B cell (primary cell): ENCODE measurements at regions not wholly inside any gene's neighbourhood (a gene's known extent, or its start where the extent isn't known, plus 50 kb on each side); places are given as distances from the start of the nearest gene placed in this dataset.

Experiments used
- ATAC-seq: fragments of 200-7000 bp; cut with Tn5 transposase; one replicate; pipeline ENCODE4 v1.10.0; 2021; ENCODE audit warnings: low read depth, mild to moderate bottlenecking, moderate number of reproducible peaks, moderate library complexity
- CTCF ChIA-PET: fragments of 350-600 bp; sonication (Branson Sonifier 250); formaldehyde crosslinking; loops from one replicate; lab custom pipeline; 2021; ENCODE audit warnings: antibody characterized with exemption, inconsistent platforms; lab: Charles Lee
- POLR2A ChIA-PET: fragments of 350-600 bp; sonication (Branson Sonifier 250); formaldehyde crosslinking; loops from one replicate; lab custom pipeline; 2021; ENCODE audit warnings: antibody characterized with exemption; lab: Charles Lee
- DNase-seq: peaks from one replicate; pipeline ENCODE4 v3.0.0; 2013
- H2AFZ ChIP-seq: 2 replicates; pipeline ENCODE4 v1.6.1; 2012; ENCODE audit warnings: mild to moderate bottlenecking, low read depth, low read length; ENCODE audit not compliant: insufficient read depth, poor library complexity, severe bottlenecking
- H3K27ac ChIP-seq, 2 donors: 1 replicate in 1 of 2; 2 replicates in 1 of 2; pipeline ENCODE4 v1.5.1; 2012 to 2013; ENCODE audit warnings: low read length in 2 of 2, mild to moderate bottlenecking in 2 of 2, moderate library complexity in 1 of 2
- H3K27me3 ChIP-seq, 4 experiments: fragments of 200-600 bp in 1 of 4; sonication (generic) in 1 of 4; replicated peaks in 1 of 4; 1 replicate in 2 of 4; 2 replicates in 2 of 4; pipeline versions ENCODE4 v1.6.1 to v1.7.0; 2013 to 2016; ENCODE audit warnings: low read length in 3 of 4, mild to moderate bottlenecking in 2 of 4, mixed read lengths in 1 of 4, moderate library complexity in 1 of 4; ENCODE audit not compliant: insufficient read depth in 4 of 4, control insufficient read depth in 3 of 4; ENCODE audit errors: control extremely low read depth in 1 of 4
- H3K36me3 ChIP-seq, 2 experiments: replicated peaks in 1 of 2; 1 replicate in 1 of 2; 2 replicates in 1 of 2; pipeline versions ENCODE4 v1.6.1 to v1.7.1; 2013; ENCODE audit warnings: low read length in 1 of 2; ENCODE audit not compliant: insufficient read depth in 2 of 2, control insufficient read depth in 1 of 2; ENCODE audit errors: control extremely low read depth in 1 of 2, extremely low read depth in 1 of 2
- H3K4me1 ChIP-seq, 2 donors: fragments of 200-600 bp in 1 of 2; sonication (generic) in 1 of 2; 1 replicate in 1 of 2; 2 replicates in 1 of 2; pipeline versions ENCODE4 v1.5.1 to v1.6.1; 2013 to 2017; ENCODE audit warnings: low read length in 2 of 2; ENCODE audit not compliant: control insufficient read depth in 2 of 2, insufficient read depth in 2 of 2
- H3K4me2 ChIP-seq: replicated peaks from 2 replicates; pipeline ENCODE3; 2012; ENCODE audit warnings: mild to moderate bottlenecking, low read depth, low read length; ENCODE audit not compliant: poor library complexity, severe bottlenecking
- H3K4me3 ChIP-seq, 5 experiments: fragments of 200-600 bp in 1 of 5; sonication (generic) in 1 of 5; 1 replicate in 3 of 5; 2 replicates in 2 of 5; pipeline versions ENCODE4 v1.5.1 to v1.7.0; 2011 to 2016; ENCODE audit warnings: low read length in 4 of 5, mild to moderate bottlenecking in 4 of 5, low read depth in 2 of 5, control low read depth in 1 of 5, moderate library complexity in 1 of 5; ENCODE audit not compliant: insufficient read depth in 1 of 5; ENCODE audit errors: control extremely low read depth in 1 of 5, extremely low read depth in 1 of 5
- H3K79me2 ChIP-seq: fragments of 200-600 bp; sonication (generic); one replicate; pipeline ENCODE4 v1.6.0; 2016; ENCODE audit warnings: low read length; ENCODE audit not compliant: control insufficient read depth, insufficient read depth
- H3K9ac ChIP-seq: fragments of 200-600 bp; sonication (generic); 2 replicates; pipeline ENCODE4 v1.6.1; 2017; ENCODE audit warnings: mild to moderate bottlenecking, low read length, moderate library complexity
- H3K9me3 ChIP-seq, 3 donors: one replicate each; pipeline versions ENCODE4 v1.6.1 to v1.7.1; 2013; ENCODE audit warnings: low read length in 2 of 3; ENCODE audit not compliant: control insufficient read depth in 2 of 3, insufficient read depth in 1 of 3; ENCODE audit errors: control extremely low read depth in 1 of 3
- H4K20me1 ChIP-seq: 2 replicates; pipeline ENCODE4 v1.6.0; 2012; ENCODE audit warnings: mild to moderate bottlenecking, low read length; ENCODE audit not compliant: insufficient read depth, control insufficient read depth, poor library complexity, severe bottlenecking
- H3K27ac Mint-ChIP-seq: one replicate; pipeline ENCODE4 v1.8.0; 2021; ENCODE audit warnings: mixed read lengths
- H3K27me3 Mint-ChIP-seq: one replicate; pipeline ENCODE4 v1.8.0; 2021; ENCODE audit warnings: mixed read lengths
- H3K4me1 Mint-ChIP-seq: one replicate; pipeline ENCODE4 v1.8.0; 2021; ENCODE audit warnings: mixed read lengths
- H3K4me3 Mint-ChIP-seq: one replicate; pipeline ENCODE4 v1.8.0; 2021; ENCODE audit warnings: mixed read lengths
- H3K9me3 Mint-ChIP-seq: one replicate; pipeline ENCODE4 v1.8.0; 2022; ENCODE audit warnings: mixed read lengths; ENCODE audit not compliant: insufficient read depth
- CTCF ChIP-seq: fragments of 200-600 bp; IDR thresholded peaks from one replicate; pipeline ENCODE4 v1.8.0; 2022; ENCODE audit warnings: antibody characterized with exemption, mild to moderate bottlenecking
- EZH2 ChIP-seq: IDR thresholded peaks from 2 replicates; pipeline ENCODE4 v1.6.1; 2012; ENCODE audit warnings: borderline replicate concordance, low read depth, mild to moderate bottlenecking, moderate library complexity, low read length; ENCODE audit not compliant: insufficient read depth, poor library complexity, severe bottlenecking
- WGBS: methylation state at CpG from one replicate; pipeline ENCODE4 v1.1.5; 2013; ENCODE audit warnings: missing lambda C conversion rate; ENCODE audit not compliant: insufficient coverage; 5-methylcytosine and 5-hydroxymethylcytosine counted together
- intact Hi-C: fragments of 100-400 bp; cut with micrococcal nuclease; formaldehyde crosslinking; loops from one replicate; pipeline ENCODE4 v1.10.0; 2022

GRCh38 chr9:111250875-111251842 is 78.9 kb downstream of the OR2K2 start:
- DNase-seq (no peak), ATAC-seq (no peak)
- H2AFZ ChIP-seq, result no peak overlapping the region
- H4K20me1 ChIP-seq, result no peaks in the 10 kb centered on the region
- ChIA-PET CTCF (no interaction called here), POLR2A (no interaction called here)
- no peaks in the 10 kb centered on the region for H3K4me1 ChIP-seq
- intact Hi-C loops, result no loop called here
- H3K9me3 ChIP-seq, result no peaks in the 10 kb centered on the region
- no peak overlapping the region for H3K4me3 ChIP-seq
- no peak overlapping the region for H3K9ac ChIP-seq
- H3K27ac ChIP-seq, result no peak overlapping the region
- Mint-ChIP-seq H3K4me1 (no peaks in the 10 kb centered on the region), H3K27me3 (no peaks in the 10 kb centered on the region), H3K27ac (no peak overlapping the region), H3K9me3 (no peaks in the 10 kb centered on the region), H3K4me3 (no peak overlapping the region)
- TF ChIP-seq EZH2, result no peak
- TF ChIP-seq CTCF, result no peak
- no peak overlapping the region for H3K4me2 ChIP-seq
- no CpG with 5 or more reads among the region's 8 CpGs for WGBS
- no peaks in the 10 kb centered on the region for H3K36me3 ChIP-seq
- H3K27me3 ChIP-seq, result no peaks in the 10 kb centered on the region
- no peaks in the 10 kb centered on the region for H3K79me2 ChIP-seq

GRCh38 chr9:111237447-111237846 is 92.6 kb downstream of the OR2K2 start:
- 77% methylated on average over 1 of the region's 1 CpG for WGBS
- Histone ChIP-seq H3K79me2 (no peaks in the 10 kb centered on the region), H3K4me3 (no peak overlapping the region), H2AFZ (no peak overlapping the region), H3K4me1 (no peaks in the 10 kb centered on the region), H3K4me2 (no peak overlapping the region), H3K9me3 (no peaks in the 10 kb centered on the region), H4K20me1 (no peaks in the 10 kb centered on the region), H3K36me3 (no peaks in the 10 kb centered on the region), H3K27me3 (no peaks in the 10 kb centered on the region), H3K9ac (no peak overlapping the region), H3K27ac (no peak overlapping the region)
- no peaks in the 10 kb centered on the region for H3K27me3 Mint-ChIP-seq
- CTCF ChIA-PET, result interaction anchor here (0.9 kb wide), 1 partner anchor 123 kb away, joined by 3 read pairs; no protein-coding TSS in a partner anchor
- POLR2A ChIA-PET, result no interaction called here
- H3K27ac Mint-ChIP-seq, result no peak overlapping the region
- DNase-seq (no peak), ATAC-seq (no peak)
- H3K4me3 Mint-ChIP-seq, result no peak overlapping the region
- TF ChIP-seq CTCF (no peak), EZH2 (no peak)
- H3K9me3 Mint-ChIP-seq, result no peaks in the 10 kb centered on the region
- H3K4me1 Mint-ChIP-seq, result no peaks in the 10 kb centered on the region
- intact Hi-C loops, result no loop called here
